SK-N-SH (cell line): ENCODE measurements at regions not wholly inside any gene's neighbourhood (a gene's known extent, or its start where the extent isn't known, plus 50 kb on each side); places are given as distances from the start of the nearest gene placed in this dataset.
A peak's percentile ranks its signal among the peaks of the same experiment; 100 is the strongest.

Source experiments
- CTCF ChIA-PET: fragments of 300-600, 350-600 bp; formaldehyde crosslinking; extraction: SDS; loops from one replicate; lab custom pipeline; 2021; lab: Yijun Ruan, JAX
- POLR2A ChIA-PET: fragments of 350-600 bp; sonication (Branson Sonifier 250); formaldehyde crosslinking; extraction: SDS; loops from one replicate; lab custom pipeline; 2020; ENCODE audit warnings: antibody characterized with exemption, inconsistent platforms; lab: Yijun Ruan, JAX
- DNase-seq: peaks from one replicate; pipeline ENCODE4 v3.0.0; 2012
- H2AFZ ChIP-seq: fragments of 200-600 bp; sonication (generic); 2 replicates; pipeline ENCODE4 v1.8.1; 2016; ENCODE audit warnings: antibody characterized with exemption, mild to moderate bottlenecking, low read depth
- H3F3A ChIP-seq: fragments of 200-600 bp; sonication (generic); replicated peaks from 2 replicates; pipeline ENCODE3; 2016; ENCODE audit warnings: antibody characterized with exemption, mild to moderate bottlenecking; ENCODE audit not compliant: insufficient read depth
- H3K27ac ChIP-seq, 2 experiments: fragments of 200-500 bp in 1 of 2; fragments of 200-600 bp in 1 of 2; sonication (Bioruptor generic) in 1 of 2; sonication (generic), shearing (Covaris generic) in 1 of 2; 2 replicates each; pipeline versions ENCODE4 v1.5.1 to v1.6.1; 2014 to 2016; ENCODE audit warnings: low read depth in 2 of 2, inconsistent platforms in 1 of 2, low read length in 1 of 2, mild to moderate bottlenecking in 1 of 2, mixed read lengths in 1 of 2
- H3K27me3 ChIP-seq: fragments of 200-600 bp; sonication (generic), shearing (Covaris generic); 2 replicates; pipeline ENCODE4 v1.6.1; 2016; ENCODE audit warnings: mixed run types; ENCODE audit not compliant: insufficient read depth
- H3K36me3 ChIP-seq, 2 experiments: fragments of 200-500 bp in 1 of 2; fragments of 200-600 bp in 1 of 2; sonication (Bioruptor generic) in 1 of 2; sonication (generic) in 1 of 2; replicated peaks in 1 of 2; 2 replicates each; pipeline versions ENCODE3 to v1.5.1; 2014 to 2016; ENCODE audit warnings: low read length in 1 of 2, mild to moderate bottlenecking in 1 of 2; ENCODE audit not compliant: insufficient read depth in 2 of 2, control insufficient read depth in 1 of 2
- H3K4me1 ChIP-seq, 2 experiments: fragments of 200-500 bp in 1 of 2; fragments of 200-600 bp in 1 of 2; sonication (Bioruptor generic) in 1 of 2; sonication (generic), shearing (Covaris generic) in 1 of 2; 2 replicates each; pipeline versions ENCODE4 v1.5.1 to v1.6.1; 2014 to 2016; ENCODE audit warnings: low read depth in 1 of 2, low read length in 1 of 2, mixed run types in 1 of 2; ENCODE audit not compliant: insufficient read depth in 2 of 2, control insufficient read depth in 1 of 2
- H3K4me2 ChIP-seq: fragments of 200-600 bp; sonication (generic), shearing (Covaris generic); 2 replicates; pipeline ENCODE4 v1.6.1; 2017; ENCODE audit warnings: mixed run types
- H3K4me3 ChIP-seq, 2 experiments: fragments of 200-500 bp in 1 of 2; fragments of 200-600 bp in 1 of 2; sonication (Bioruptor generic) in 1 of 2; sonication (generic), shearing (Covaris generic) in 1 of 2; 2 replicates each; pipeline versions ENCODE4 v1.5.1 to v1.8.1; 2014 to 2016; ENCODE audit warnings: low read depth in 2 of 2, inconsistent platforms in 1 of 2, low read length in 1 of 2, mild to moderate bottlenecking in 1 of 2, mixed read lengths in 1 of 2, moderate library complexity in 1 of 2
- H3K79me2 ChIP-seq: fragments of 200-600 bp; sonication (generic); 2 replicates; pipeline ENCODE4 v1.8.1; 2017; ENCODE audit warnings: mild to moderate bottlenecking; ENCODE audit not compliant: insufficient read depth
- H3K9ac ChIP-seq: fragments of 200-600 bp; sonication (generic); 2 replicates; pipeline ENCODE4 v1.6.1; 2017; ENCODE audit warnings: mixed run types
- H3K9me2 ChIP-seq: fragments of 200-600 bp; sonication (generic); 2 replicates; pipeline ENCODE4 v1.6.1; 2017; ENCODE audit warnings: mixed run types
- H3K9me3 ChIP-seq: fragments of 200-600 bp; sonication (generic); 2 replicates; pipeline ENCODE4 v1.6.1; 2017; ENCODE audit warnings: mixed run types, mild to moderate bottlenecking, moderate library complexity
- H4K20me1 ChIP-seq: fragments of 200-600 bp; sonication (generic); 2 replicates; pipeline ENCODE4 v1.6.1; 2017; ENCODE audit warnings: mild to moderate bottlenecking, mixed run types; ENCODE audit not compliant: insufficient read depth
- CHD2 ChIP-seq: fragments of 150-350 bp; IDR thresholded peaks from 2 replicates; pipeline ENCODE4 v1.6.1; 2018; ENCODE audit warnings: low read length; ENCODE audit not compliant: partially characterized antibody
- EZH2phosphoT487 ChIP-seq: fragments of 200-600 bp; sonication (generic); IDR thresholded peaks from 2 replicates; pipeline ENCODE4 v1.6.1; 2017; ENCODE audit warnings: low read depth, mixed run types, mild to moderate bottlenecking, antibody characterized with exemption, moderate library complexity, borderline replicate concordance
- FOXJ3 ChIP-seq: sonication (generic); formaldehyde crosslinking; IDR thresholded peaks from 2 replicates; pipeline ENCODE4 v1.5.1; 2020; ENCODE audit warnings: mild to moderate bottlenecking, missing genetic modification reagents
- FOXM1 ChIP-seq: IDR thresholded peaks from 2 replicates; pipeline ENCODE4 v1.4.0; 2012; ENCODE audit warnings: low read depth, mild to moderate bottlenecking
- GABPA ChIP-seq: IDR thresholded peaks from 2 replicates; pipeline ENCODE4 v1.4.0; 2012; ENCODE audit warnings: low read depth, mild to moderate bottlenecking
- GATA2 ChIP-seq: sonication (generic); formaldehyde crosslinking; IDR thresholded peaks from 2 replicates; pipeline ENCODE4 v1.5.0; 2020; ENCODE audit warnings: mild to moderate bottlenecking, missing genetic modification reagents
- JUND ChIP-seq: IDR thresholded peaks from 2 replicates; pipeline ENCODE4 v1.4.0; 2012
- MXI1 ChIP-seq: IDR thresholded peaks from 2 replicates; pipeline ENCODE4 v1.6.1; 2012; ENCODE audit warnings: mild to moderate bottlenecking, low read depth, low read length, improper control_type of control experiment
- POLR2AphosphoS5 ChIP-seq: IDR thresholded peaks from 2 replicates; pipeline ENCODE4 v1.6.1; 2012; ENCODE audit warnings: low read depth, low read length
- RAD21 ChIP-seq: IDR thresholded peaks from 2 replicates; pipeline ENCODE4 v1.6.1; 2012; ENCODE audit warnings: mild to moderate bottlenecking, low read length
- RFX5 ChIP-seq: IDR thresholded peaks from 2 replicates; pipeline ENCODE4 v1.6.1; 2012; ENCODE audit warnings: mild to moderate bottlenecking, improper control_type of control experiment, low read length
- SIN3A ChIP-seq: IDR thresholded peaks from 2 replicates; pipeline ENCODE4 v1.6.1; 2012; ENCODE audit warnings: low read depth, mild to moderate bottlenecking, low read length, moderate library complexity, borderline replicate concordance
- SMC3 ChIP-seq: IDR thresholded peaks from 2 replicates; pipeline ENCODE4 v1.6.1; 2012; ENCODE audit warnings: low read depth, low read length, improper control_type of control experiment
- TAF1 ChIP-seq: IDR thresholded peaks from 2 replicates; pipeline ENCODE4 v1.6.1; 2012; ENCODE audit warnings: low read depth, mild to moderate bottlenecking, low read length, moderate library complexity, borderline replicate concordance
- TCF12 ChIP-seq: IDR thresholded peaks from 2 replicates; pipeline ENCODE4 v1.4.0; 2012
- TEAD4 ChIP-seq: IDR thresholded peaks from 2 replicates; pipeline ENCODE4 v1.4.0; 2012; ENCODE audit warnings: mild to moderate bottlenecking, borderline replicate concordance; ENCODE audit not compliant: insufficient read depth
- YY1 ChIP-seq: IDR thresholded peaks from 2 replicates; pipeline ENCODE4 v1.4.0; 2012; ENCODE audit warnings: low read depth, mild to moderate bottlenecking
- WGBS: methylation state at CpG from one replicate; pipeline ENCODE4 v1.1.6; 2017; ENCODE audit warnings: low lambda C conversion rate; 5-methylcytosine and 5-hydroxymethylcytosine counted together
- TF ChIP-seq, protein P1 (sequence below): IDR thresholded peaks from 2 replicates; pipeline ENCODE4 v1.4.0; 2012; ENCODE audit warnings: low read depth, borderline replicate concordance
- TF ChIP-seq, protein P2 (sequence below): fragments of 200-600 bp; sonication (generic); IDR thresholded peaks from 2 replicates; pipeline ENCODE4 v1.6.1; 2017; ENCODE audit warnings: antibody characterized with exemption, mild to moderate bottlenecking, moderate library complexity
- TF ChIP-seq, protein P3 (sequence below): fragments of 150-350 bp; IDR thresholded peaks from 2 replicates; pipeline ENCODE4 v1.6.1; 2016; ENCODE audit warnings: mild to moderate bottlenecking, low read depth, low read length
- TF ChIP-seq, protein P4 (sequence below): IDR thresholded peaks from 2 replicates; pipeline ENCODE4 v1.6.1; 2012; ENCODE audit warnings: mild to moderate bottlenecking, low read depth, low read length, moderate library complexity
- TF ChIP-seq, protein P5 (sequence below): IDR thresholded peaks from 2 replicates; pipeline ENCODE4; 2012

DNA sequence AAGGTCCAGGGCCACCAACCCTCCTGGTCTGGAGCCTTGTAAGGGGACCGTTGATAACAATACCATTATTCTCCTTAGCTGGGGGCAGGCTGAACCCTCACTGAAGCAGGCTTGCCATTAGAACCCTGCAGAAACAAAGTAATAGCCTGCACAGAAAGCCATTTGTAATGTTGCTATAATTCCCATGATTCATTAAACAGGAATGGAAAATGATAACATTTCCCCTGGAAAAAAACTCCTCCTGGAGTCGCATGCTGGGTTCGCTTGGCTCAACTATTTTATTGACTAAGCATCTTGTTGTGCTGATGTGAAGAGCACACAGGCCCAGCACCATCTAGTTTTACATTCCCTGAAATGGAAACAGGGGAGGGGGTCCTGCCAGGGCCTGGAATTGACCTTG, 155.6 kb upstream of the CSF3R start:
- CTCF ChIA-PET = interaction anchor here (1.5 to 3.6 kb wide), 2 partner anchors 11 to 29 kb away, joined by 6 to 31 read pairs; no protein-coding TSS in a partner anchor

DNA sequence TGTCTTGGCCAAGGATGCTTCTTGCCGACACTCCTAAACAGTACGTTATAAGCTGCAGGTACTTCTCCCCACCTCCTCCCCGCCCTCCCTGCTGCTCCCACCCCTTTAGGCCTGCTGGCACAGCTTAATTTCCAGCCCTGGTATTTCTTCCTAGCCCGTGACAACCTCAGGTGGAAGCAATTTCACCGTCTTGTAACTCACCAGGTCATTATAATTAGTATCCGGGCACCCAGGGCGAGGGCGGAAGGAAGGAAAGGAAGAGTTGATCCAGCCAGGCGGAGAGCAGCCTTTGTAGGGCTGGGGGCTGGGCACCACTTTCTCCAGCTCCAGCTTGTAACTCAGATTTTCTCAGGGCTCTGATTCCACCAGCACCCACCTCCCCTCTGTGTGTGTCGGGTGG, 153.5 kb upstream of the CSF3R start:
- no peak overlapping the region for H3K4me3 ChIP-seq
- POLR2A ChIA-PET = no interaction called here
- H4K20me1 ChIP-seq = no peaks in the 10 kb centered on the region
- no peak overlapping the region for H3K4me2 ChIP-seq
- CTCF ChIA-PET = interaction anchor here (3.0 kb wide), 1 partner anchor 14 kb away, joined by 9 read pairs; no protein-coding TSS in a partner anchor
- H3K79me2 ChIP-seq = no peaks in the 10 kb centered on the region
- H3K36me3 ChIP-seq = no peaks in the 10 kb centered on the region
- H3K4me1 ChIP-seq = no peaks in the 10 kb centered on the region
- H3F3A ChIP-seq = no peaks in the 10 kb centered on the region
- no peak overlapping the region for H3K27ac ChIP-seq
- TF ChIP-seq, protein P1, sequence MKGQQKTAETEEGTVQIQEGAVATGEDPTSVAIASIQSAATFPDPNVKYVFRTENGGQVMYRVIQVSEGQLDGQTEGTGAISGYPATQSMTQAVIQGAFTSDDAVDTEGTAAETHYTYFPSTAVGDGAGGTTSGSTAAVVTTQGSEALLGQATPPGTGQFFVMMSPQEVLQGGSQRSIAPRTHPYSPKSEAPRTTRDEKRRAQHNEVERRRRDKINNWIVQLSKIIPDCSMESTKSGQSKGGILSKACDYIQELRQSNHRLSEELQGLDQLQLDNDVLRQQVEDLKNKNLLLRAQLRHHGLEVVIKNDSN = no peak
- TF ChIP-seq JUND = no peak
- no peak for TF ChIP-seq GABPA
- no peak for TF ChIP-seq FOXM1
- TF ChIP-seq, protein P2, sequence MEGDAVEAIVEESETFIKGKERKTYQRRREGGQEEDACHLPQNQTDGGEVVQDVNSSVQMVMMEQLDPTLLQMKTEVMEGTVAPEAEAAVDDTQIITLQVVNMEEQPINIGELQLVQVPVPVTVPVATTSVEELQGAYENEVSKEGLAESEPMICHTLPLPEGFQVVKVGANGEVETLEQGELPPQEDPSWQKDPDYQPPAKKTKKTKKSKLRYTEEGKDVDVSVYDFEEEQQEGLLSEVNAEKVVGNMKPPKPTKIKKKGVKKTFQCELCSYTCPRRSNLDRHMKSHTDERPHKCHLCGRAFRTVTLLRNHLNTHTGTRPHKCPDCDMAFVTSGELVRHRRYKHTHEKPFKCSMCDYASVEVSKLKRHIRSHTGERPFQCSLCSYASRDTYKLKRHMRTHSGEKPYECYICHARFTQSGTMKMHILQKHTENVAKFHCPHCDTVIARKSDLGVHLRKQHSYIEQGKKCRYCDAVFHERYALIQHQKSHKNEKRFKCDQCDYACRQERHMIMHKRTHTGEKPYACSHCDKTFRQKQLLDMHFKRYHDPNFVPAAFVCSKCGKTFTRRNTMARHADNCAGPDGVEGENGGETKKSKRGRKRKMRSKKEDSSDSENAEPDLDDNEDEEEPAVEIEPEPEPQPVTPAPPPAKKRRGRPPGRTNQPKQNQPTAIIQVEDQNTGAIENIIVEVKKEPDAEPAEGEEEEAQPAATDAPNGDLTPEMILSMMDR = no peak
- no peak for TF ChIP-seq TCF12
- TF ChIP-seq, protein P3, sequence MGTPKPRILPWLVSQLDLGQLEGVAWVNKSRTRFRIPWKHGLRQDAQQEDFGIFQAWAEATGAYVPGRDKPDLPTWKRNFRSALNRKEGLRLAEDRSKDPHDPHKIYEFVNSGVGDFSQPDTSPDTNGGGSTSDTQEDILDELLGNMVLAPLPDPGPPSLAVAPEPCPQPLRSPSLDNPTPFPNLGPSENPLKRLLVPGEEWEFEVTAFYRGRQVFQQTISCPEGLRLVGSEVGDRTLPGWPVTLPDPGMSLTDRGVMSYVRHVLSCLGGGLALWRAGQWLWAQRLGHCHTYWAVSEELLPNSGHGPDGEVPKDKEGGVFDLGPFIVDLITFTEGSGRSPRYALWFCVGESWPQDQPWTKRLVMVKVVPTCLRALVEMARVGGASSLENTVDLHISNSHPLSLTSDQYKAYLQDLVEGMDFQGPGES = no peak
- no peak for TF ChIP-seq EZH2phosphoT487
- no peak for TF ChIP-seq RFX5
- no peak for TF ChIP-seq POLR2AphosphoS5
- TF ChIP-seq, all 33 proteins: peak for 0
- WGBS = 42% methylated on average over 10 of the region's 10 CpGs
- H2AFZ ChIP-seq = no peak overlapping the region
- H3K9me3 ChIP-seq = no peaks in the 10 kb centered on the region
- no peak overlapping the region for H3K9ac ChIP-seq
- H3K9me2 ChIP-seq = no peaks in the 10 kb centered on the region
- no peaks in the 10 kb centered on the region for H3K27me3 ChIP-seq
- no peak for DNase-seq

More for the DNA sequence above, 155.6 kb upstream of the CSF3R start:
- Histone ChIP-seq H2AFZ (0 out of 2 replicates have a peak overlapping the region, but pooled peaks have one; percentile 6), H3K4me2 (no peak overlapping the region), H3K27me3 (no peaks in the 10 kb centered on the region), H3K79me2 (no peaks in the 10 kb centered on the region), H3K9me2 (no peaks in the 10 kb centered on the region), H3K9ac (no peak overlapping the region), H4K20me1 (no peaks in the 10 kb centered on the region), H3K4me1 (peaks cover 0 to 3% of the 10 kb centered on the region in 2 experiments; a peak in 1 of 4 replicates), H3K4me3 (no peak overlapping the region), H3F3A (no peaks in the 10 kb centered on the region), H3K27ac (no peak overlapping the region), H3K36me3 (no peaks in the 10 kb centered on the region), H3K9me3 (no peaks in the 10 kb centered on the region)
- DNase-seq = no peak
- TF ChIP-seq TAF1 = no peak
- TF ChIP-seq GATA2 (CRISPR knock-in tag) = no peak
- no peak for TF ChIP-seq FOXJ3
- TF ChIP-seq, protein P4, sequence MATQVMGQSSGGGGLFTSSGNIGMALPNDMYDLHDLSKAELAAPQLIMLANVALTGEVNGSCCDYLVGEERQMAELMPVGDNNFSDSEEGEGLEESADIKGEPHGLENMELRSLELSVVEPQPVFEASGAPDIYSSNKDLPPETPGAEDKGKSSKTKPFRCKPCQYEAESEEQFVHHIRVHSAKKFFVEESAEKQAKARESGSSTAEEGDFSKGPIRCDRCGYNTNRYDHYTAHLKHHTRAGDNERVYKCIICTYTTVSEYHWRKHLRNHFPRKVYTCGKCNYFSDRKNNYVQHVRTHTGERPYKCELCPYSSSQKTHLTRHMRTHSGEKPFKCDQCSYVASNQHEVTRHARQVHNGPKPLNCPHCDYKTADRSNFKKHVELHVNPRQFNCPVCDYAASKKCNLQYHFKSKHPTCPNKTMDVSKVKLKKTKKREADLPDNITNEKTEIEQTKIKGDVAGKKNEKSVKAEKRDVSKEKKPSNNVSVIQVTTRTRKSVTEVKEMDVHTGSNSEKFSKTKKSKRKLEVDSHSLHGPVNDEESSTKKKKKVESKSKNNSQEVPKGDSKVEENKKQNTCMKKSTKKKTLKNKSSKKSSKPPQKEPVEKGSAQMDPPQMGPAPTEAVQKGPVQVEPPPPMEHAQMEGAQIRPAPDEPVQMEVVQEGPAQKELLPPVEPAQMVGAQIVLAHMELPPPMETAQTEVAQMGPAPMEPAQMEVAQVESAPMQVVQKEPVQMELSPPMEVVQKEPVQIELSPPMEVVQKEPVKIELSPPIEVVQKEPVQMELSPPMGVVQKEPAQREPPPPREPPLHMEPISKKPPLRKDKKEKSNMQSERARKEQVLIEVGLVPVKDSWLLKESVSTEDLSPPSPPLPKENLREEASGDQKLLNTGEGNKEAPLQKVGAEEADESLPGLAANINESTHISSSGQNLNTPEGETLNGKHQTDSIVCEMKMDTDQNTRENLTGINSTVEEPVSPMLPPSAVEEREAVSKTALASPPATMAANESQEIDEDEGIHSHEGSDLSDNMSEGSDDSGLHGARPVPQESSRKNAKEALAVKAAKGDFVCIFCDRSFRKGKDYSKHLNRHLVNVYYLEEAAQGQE = no peak
- TF ChIP-seq RAD21 = no peak
- TF ChIP-seq EZH2phosphoT487 = no peak
- TF ChIP-seq MXI1 = no peak
- TF ChIP-seq SIN3A = no peak
- TF ChIP-seq JUND = no peak
- TF ChIP-seq SMC3 = no peak
- TF ChIP-seq FOXM1 = no peak
- TF ChIP-seq TCF12 = no peak
- TF ChIP-seq CHD2 = no peak
- no peak for TF ChIP-seq POLR2AphosphoS5
- TF ChIP-seq, protein P5, sequence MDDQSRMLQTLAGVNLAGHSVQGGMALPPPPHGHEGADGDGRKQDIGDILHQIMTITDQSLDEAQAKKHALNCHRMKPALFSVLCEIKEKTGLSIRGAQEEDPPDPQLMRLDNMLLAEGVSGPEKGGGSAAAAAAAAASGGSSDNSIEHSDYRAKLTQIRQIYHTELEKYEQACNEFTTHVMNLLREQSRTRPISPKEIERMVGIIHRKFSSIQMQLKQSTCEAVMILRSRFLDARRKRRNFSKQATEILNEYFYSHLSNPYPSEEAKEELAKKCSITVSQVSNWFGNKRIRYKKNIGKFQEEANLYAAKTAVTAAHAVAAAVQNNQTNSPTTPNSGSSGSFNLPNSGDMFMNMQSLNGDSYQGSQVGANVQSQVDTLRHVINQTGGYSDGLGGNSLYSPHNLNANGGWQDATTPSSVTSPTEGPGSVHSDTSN = no peak
- TF ChIP-seq TEAD4 = no peak
- no peak for TF ChIP-seq YY1
- POLR2A ChIA-PET = no interaction called here
- 17% methylated on average over 2 of the region's 3 CpGs for WGBS
